ENCODE measurements at regions not wholly inside any gene's neighbourhood (a gene's known extent, or its start where the extent isn't known, plus 50 kb on each side); places are given as distances from the start of the nearest gene placed in this dataset.

- Histone ChIP-seq H3K9me3 (ENCODE audit: control insufficient read depth, insufficient read depth, low read length) (no peaks in the 10 kb centered on the region), H3K79me2 (ENCODE audit: control insufficient read depth, low read length) (no peaks in the 10 kb centered on the region), H3K9me2 (replicated peaks; ENCODE audit: control insufficient read depth, low read length) (no peaks in the 10 kb centered on the region), H3K27me3 (ENCODE audit: control insufficient read depth, low read length) (no peaks in the 10 kb centered on the region), H3K27ac (ENCODE audit: low read depth, low read length) (no peak overlapping the region), H3F3A (ENCODE audit: control insufficient read depth, insufficient read depth) (no peaks in the 10 kb centered on the region), H3K4me2 (ENCODE audit: low read length) (no peak overlapping the region), H3K36me3 (ENCODE audit: control insufficient read depth, low read length) (no peaks in the 10 kb centered on the region), H4K20me1 (ENCODE audit: control insufficient read depth, insufficient read depth, low read depth, low read length) (no peaks in the 10 kb centered on the region), H3K4me3 (ENCODE audit: low read length) (no peak overlapping the region), H3K4me1 (ENCODE audit: control insufficient read depth, low read length) (no peaks in the 10 kb centered on the region)
- TF ChIP-seq CTCF (IDR thresholded peaks at IDR 0.05; ENCODE audit: low read depth, low read length, poor library complexity, severe bottlenecking) (peak; percentile 83), EZH2phosphoT487 (IDR thresholded peaks at IDR 0.05; ENCODE audit: borderline replicate concordance, low read length) (no peak)
These were observed 147.1 kb upstream of the FHL2 start for GRCh38 chr2:105545730-105546627.

GRCh38 chr2:105544591-105545377, 145.9 kb upstream of the FHL2 start:
- TF ChIP-seq CTCF (IDR thresholded peaks at IDR 0.05; ENCODE audit: low read depth, low read length, poor library complexity, severe bottlenecking) (no peak), EZH2phosphoT487 (IDR thresholded peaks at IDR 0.05; ENCODE audit: borderline replicate concordance, low read length) (no peak)
- H4K20me1 ChIP-seq (ENCODE audit: control insufficient read depth, insufficient read depth, low read depth, low read length) = no peaks in the 10 kb centered on the region

GRCh38 chr2:105541189-105542050, 142.6 kb upstream of the FHL2 start:
- H3K9me3 ChIP-seq (ENCODE audit: control insufficient read depth, insufficient read depth, low read length) = no peaks in the 10 kb centered on the region
- TF ChIP-seq EZH2phosphoT487 (IDR thresholded peaks at IDR 0.05; ENCODE audit: borderline replicate concordance, low read length) (no peak), CTCF (IDR thresholded peaks at IDR 0.05; ENCODE audit: low read depth, low read length, poor library complexity, severe bottlenecking) (no peak)
- no peaks in the 10 kb centered on the region for H3K9me2 ChIP-seq (replicated peaks; ENCODE audit: control insufficient read depth, low read length)
- H3K79me2 ChIP-seq (ENCODE audit: control insufficient read depth, low read length) = no peaks in the 10 kb centered on the region
- no peaks in the 10 kb centered on the region for H3K36me3 ChIP-seq (ENCODE audit: control insufficient read depth, low read length)
- no peaks in the 10 kb centered on the region for H4K20me1 ChIP-seq (ENCODE audit: control insufficient read depth, insufficient read depth, low read depth, low read length)
- H3K27me3 ChIP-seq (ENCODE audit: control insufficient read depth, low read length) = peaks cover 5% of the 10 kb centered on the region
- no peak overlapping the region for H3K4me2 ChIP-seq (ENCODE audit: low read length)
- H3F3A ChIP-seq (ENCODE audit: control insufficient read depth, insufficient read depth) = no peaks in the 10 kb centered on the region
- no peaks in the 10 kb centered on the region for H3K4me1 ChIP-seq (ENCODE audit: control insufficient read depth, low read length)
- H3K4me3 ChIP-seq (ENCODE audit: low read length) = no peak overlapping the region
- no peak overlapping the region for H3K27ac ChIP-seq (ENCODE audit: low read depth, low read length)

More at GRCh38 chr2:105544591-105545377, 145.9 kb upstream of the FHL2 start:
- H3F3A ChIP-seq (ENCODE audit: control insufficient read depth, insufficient read depth) = no peaks in the 10 kb centered on the region
- H3K4me2 ChIP-seq (ENCODE audit: low read length) = no peak overlapping the region
- H3K27me3 ChIP-seq (ENCODE audit: control insufficient read depth, low read length) = no peaks in the 10 kb centered on the region
- H3K4me3 ChIP-seq (ENCODE audit: low read length) = no peak overlapping the region
- H3K27ac ChIP-seq (ENCODE audit: low read depth, low read length) = no peak overlapping the region
- H3K79me2 ChIP-seq (ENCODE audit: control insufficient read depth, low read length) = no peaks in the 10 kb centered on the region
- no peaks in the 10 kb centered on the region for H3K9me3 ChIP-seq (ENCODE audit: control insufficient read depth, insufficient read depth, low read length)
- H3K36me3 ChIP-seq (ENCODE audit: control insufficient read depth, low read length) = no peaks in the 10 kb centered on the region
- H3K4me1 ChIP-seq (ENCODE audit: control insufficient read depth, low read length) = no peaks in the 10 kb centered on the region
- H3K9me2 ChIP-seq (replicated peaks; ENCODE audit: control insufficient read depth, low read length) = no peaks in the 10 kb centered on the region

Measured in DOHH2 (cell line).